HL-60 (cell line): ENCODE measurements at regions not wholly inside any gene's neighbourhood (a gene's known extent, or its start where the extent isn't known, plus 50 kb on each side); places are given as distances from the start of the nearest gene placed in this dataset.
A peak's percentile ranks its signal among the peaks of the same experiment; 100 is the strongest.

ENCODE experiments used
- DNase-seq, 2 experiments: peaks; one replicate each; pipeline ENCODE4 v3.0.0-alpha.2; 2010 to 2020; ENCODE audit warnings: low read depth in 1 of 2, low spot score in 1 of 2
- H3K27ac ChIP-seq: fragments of 250-450 bp; sonication (Bioruptor Pico); replicated peaks from 2 replicates; pipeline ENCODE4 v1.5.1; 2020; ENCODE audit warnings: mild to moderate bottlenecking, moderate library complexity
- H3K27me3 ChIP-seq: fragments of 250-450 bp; sonication (Bioruptor Pico); 2 replicates; pipeline ENCODE4 v1.5.1; 2021; ENCODE audit warnings: mild to moderate bottlenecking, moderate library complexity; ENCODE audit not compliant: insufficient read depth, poor library complexity, severe bottlenecking
- H3K4me3 ChIP-seq: replicated peaks from 2 replicates; pipeline ENCODE4 v1.5.1; 2011; ENCODE audit warnings: mild to moderate bottlenecking, control low read depth, low read length; ENCODE audit not compliant: insufficient read depth
- CTCF ChIP-seq: IDR thresholded peaks from one replicate; pipeline ENCODE4 v1.5.1; 2011; ENCODE audit warnings: low read length, control low read depth, inconsistent platforms; ENCODE audit not compliant: insufficient read depth
- GABPA ChIP-seq: IDR thresholded peaks from 2 replicates; pipeline ENCODE4 v1.6.1; 2012; ENCODE audit warnings: low read depth
- POLR2AphosphoS5 ChIP-seq: IDR thresholded peaks from 2 replicates; pipeline ENCODE4 v1.6.1; 2012; ENCODE audit warnings: low read depth
- REST ChIP-seq: IDR thresholded peaks from 2 replicates; pipeline ENCODE4 v1.6.1; 2012; ENCODE audit warnings: low read depth; ENCODE audit not compliant: insufficient replicate concordance
- SPI1 ChIP-seq: IDR thresholded peaks from 2 replicates; pipeline ENCODE4 v1.6.1; 2012; ENCODE audit warnings: low read depth, mild to moderate bottlenecking, borderline replicate concordance

GRCh38 chr10:111524134-111524533 is 447.3 kb downstream of the ADRA2A start:
- no peak for DNase-seq
- H3K4me3 ChIP-seq = no peak overlapping the region
- H3K27ac ChIP-seq = no peak overlapping the region
- TF ChIP-seq POLR2AphosphoS5 = no peak
- TF ChIP-seq SPI1 = no peak
- no peak for TF ChIP-seq GABPA
- TF ChIP-seq CTCF = no peak
- no peak for TF ChIP-seq REST
- peaks cover 2% of the 10 kb centered on the region for H3K27me3 ChIP-seq

DNA sequence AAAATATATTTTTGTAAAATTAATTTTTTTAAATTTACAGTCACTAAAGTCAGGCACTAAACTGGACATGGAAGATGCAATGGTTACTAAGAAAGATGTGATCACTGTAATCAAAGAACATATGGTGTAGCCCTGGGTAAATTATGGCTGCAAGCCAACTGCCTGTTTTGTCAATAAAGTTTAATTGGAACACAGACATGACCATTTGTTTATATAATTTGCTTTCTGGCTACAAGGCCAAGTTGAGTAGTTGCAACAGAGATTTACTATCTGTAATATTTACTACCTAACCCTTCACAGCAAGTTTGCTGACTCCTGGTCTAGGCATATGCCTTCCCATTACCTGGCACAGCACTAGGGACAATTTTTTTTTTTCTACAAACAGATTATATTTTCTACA is 448.9 kb downstream of the ADRA2A start:
- Histone ChIP-seq H3K27ac (no peak overlapping the region), H3K4me3 (no peak overlapping the region), H3K27me3 (no peaks in the 10 kb centered on the region)
- no peak for DNase-seq
- TF ChIP-seq SPI1 (no peak), REST (no peak), GABPA (no peak), POLR2AphosphoS5 (no peak), CTCF (no peak)

DNA sequence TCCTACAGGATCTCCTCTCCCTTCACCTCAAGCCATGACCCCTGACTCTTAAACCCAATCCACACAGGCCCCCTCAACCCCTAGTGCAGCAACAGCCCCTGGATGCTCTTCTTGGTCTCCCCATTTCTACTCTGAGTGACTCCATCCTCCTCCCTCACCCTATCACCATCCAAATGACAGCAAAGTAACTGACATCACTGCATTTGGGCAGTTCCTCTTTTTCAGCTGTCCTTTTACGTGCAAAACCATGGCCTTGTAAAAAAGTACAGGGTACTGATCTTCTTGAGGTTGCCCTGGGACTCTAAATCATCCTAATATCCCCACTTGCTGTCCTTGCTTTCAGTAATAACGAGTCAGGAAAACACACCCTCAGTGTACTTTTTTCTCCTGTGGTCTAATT is 454.9 kb downstream of the ADRA2A start:
- Histone ChIP-seq H3K27me3 (no peaks in the 10 kb centered on the region), H3K4me3 (no peak overlapping the region), H3K27ac (no peak overlapping the region)
- no peak for DNase-seq
- TF ChIP-seq CTCF = no peak
- no peak for TF ChIP-seq REST
- TF ChIP-seq SPI1 = peak; percentile 88
- TF ChIP-seq POLR2AphosphoS5 = no peak
- no peak for TF ChIP-seq GABPA
